HCT116 (cell line): ENCODE measurements at regions not wholly inside any gene's neighbourhood (a gene's known extent, or its start where the extent isn't known, plus 50 kb on each side); places are given as distances from the start of the nearest gene placed in this dataset.

ENCODE experiments used
- ATAC-seq: fragments of 200-7000 bp; cut with Tn5 transposase; 2 replicates; pipeline ENCODE4 v1.9.1; 2020; ENCODE audit warnings: mild to moderate bottlenecking, moderate library complexity
- BruUV-seq: library from RNA; stranded (reverse); fragments of 400-500 nt; replicated peaks from 2 replicates; lab custom pipeline; 2021; lab: Mats Ljungman, UMichigan
- CTCF ChIA-PET: fragments of 300-600 bp; sonication (Branson Sonifier 250); formaldehyde crosslinking; loops from one replicate; lab custom pipeline; 2021; ENCODE audit warnings: antibody characterized with exemption; lab: Charles Lee
- POLR2A ChIA-PET: fragments of 300-600, 350-600 bp; sonication (Branson Sonifier 250); formaldehyde crosslinking; loops from one replicate; lab custom pipeline; 2021; ENCODE audit warnings: antibody characterized with exemption; lab: Charles Lee
- RAD21 ChIA-PET, 2 experiments: fragments of 300-600 bp; sonication (Branson Sonifier 250); formaldehyde crosslinking; loops; one replicate each; lab custom pipeline; 2023; ENCODE audit warnings: low total read pairs in 2 of 2; ENCODE audit not compliant: uncharacterized antibody in 2 of 2, unreplicated experiment in 2 of 2, low non-redundant PET in 1 of 2; lab: Charles Lee
- DNase-seq: peaks from one replicate; pipeline ENCODE4 v3.0.0-alpha.2; 2010; ENCODE audit warnings: low read depth, low spot score
- H2AFZ ChIP-seq: fragments of 200-600 bp; shearing (Covaris generic), sonication (generic); 2 replicates; pipeline ENCODE4 v1.6.1; 2017; ENCODE audit warnings: low read depth, mixed run types, mixed read lengths, antibody characterized with exemption, low read length; ENCODE audit not compliant: poor library complexity, severe bottlenecking
- H3K27ac ChIP-seq: 2 replicates; pipeline ENCODE4 v1.5.1; 2012; ENCODE audit warnings: low read depth, low read length
- H3K27me3 ChIP-seq: fragments of 200-600 bp; sonication (generic); 2 replicates; pipeline ENCODE4 v1.6.1; 2016; ENCODE audit warnings: mixed run types, low read length, mixed read lengths; ENCODE audit not compliant: insufficient read depth
- H3K36me3 ChIP-seq, 2 experiments: fragments of 200-500 bp in 1 of 2; fragments of 200-600 bp in 1 of 2; sonication (Bioruptor generic) in 1 of 2; sonication (generic) in 1 of 2; 2 replicates each; pipeline versions ENCODE4 v1.5.1 to v1.6.1; 2014 to 2016; ENCODE audit warnings: low read length in 2 of 2, inconsistent platforms in 1 of 2, mixed read lengths in 1 of 2, mixed run types in 1 of 2; ENCODE audit not compliant: insufficient read depth in 2 of 2, control insufficient read depth in 1 of 2
- H3K4me1 ChIP-seq, 2 experiments: fragments of 200-600 bp in 1 of 2; sonication (generic) in 1 of 2; 2 replicates each; pipeline versions ENCODE4 v1.5.1 to v1.6.1; 2012 to 2017; ENCODE audit warnings: low read length in 2 of 2, inconsistent platforms in 1 of 2, mild to moderate bottlenecking in 1 of 2, mixed read lengths in 1 of 2, mixed run types in 1 of 2, moderate library complexity in 1 of 2; ENCODE audit not compliant: insufficient read depth in 2 of 2, control insufficient read depth in 1 of 2
- H3K4me2 ChIP-seq: fragments of 200-600 bp; sonication (generic); 2 replicates; pipeline ENCODE4 v1.6.1; 2017; ENCODE audit warnings: mixed run types, low read length, mixed read lengths
- H3K4me3 ChIP-seq, 2 experiments: fragments of 200-600 bp in 1 of 2; sonication (generic) in 1 of 2; replicated peaks in 1 of 2; 2 replicates each; pipeline ENCODE4 v1.5.1; 2011 to 2016; ENCODE audit warnings: low read length in 2 of 2, control low read depth in 1 of 2, low read depth in 1 of 2, mild to moderate bottlenecking in 1 of 2, mixed read lengths in 1 of 2, mixed run types in 1 of 2
- H3K79me2 ChIP-seq: fragments of 200-600 bp; sonication (generic); 2 replicates; pipeline ENCODE4 v1.6.1; 2017; ENCODE audit warnings: mild to moderate bottlenecking, mixed run types, low read length, moderate library complexity, mixed read lengths; ENCODE audit not compliant: insufficient read depth
- H3K9ac ChIP-seq: fragments of 200-600 bp; sonication (generic); 2 replicates; pipeline ENCODE4 v1.6.1; 2016; ENCODE audit warnings: low read length, mixed read lengths
- H3K9me2 ChIP-seq: fragments of 200-600 bp; sonication (generic), shearing (Covaris generic); 2 replicates; pipeline ENCODE4 v1.6.1; 2017; ENCODE audit warnings: mixed run types, mild to moderate bottlenecking, moderate library complexity; ENCODE audit not compliant: insufficient read depth
- H3K9me3 ChIP-seq, 2 experiments: fragments of 200-500 bp in 1 of 2; fragments of 200-600 bp in 1 of 2; sonication (Bioruptor generic) in 1 of 2; sonication (generic) in 1 of 2; 2 replicates each; pipeline ENCODE4 v1.6.1; 2014 to 2017; ENCODE audit warnings: low read length in 2 of 2, mixed read lengths in 2 of 2, inconsistent platforms in 1 of 2, low read depth in 1 of 2, mild to moderate bottlenecking in 1 of 2, mixed run types in 1 of 2, moderate library complexity in 1 of 2; ENCODE audit not compliant: control insufficient read depth in 1 of 2, insufficient read depth in 1 of 2
- H4K20me1 ChIP-seq: fragments of 200-600 bp; sonication (generic), shearing (Covaris generic); 2 replicates; pipeline ENCODE4 v1.6.1; 2017; ENCODE audit warnings: mixed run types, mild to moderate bottlenecking, moderate library complexity; ENCODE audit not compliant: insufficient read depth
- CEBPB ChIP-seq: IDR thresholded peaks from 2 replicates; pipeline ENCODE4 v1.6.1; 2012; ENCODE audit warnings: low read depth
- ELF1 ChIP-seq: IDR thresholded peaks from 2 replicates; pipeline ENCODE4 v1.6.1; 2012; ENCODE audit warnings: low read depth, borderline replicate concordance
- EZH2 ChIP-seq: fragments of 200-600 bp; sonication (generic); IDR thresholded peaks from 2 replicates; pipeline ENCODE4 v1.6.1; 2017; ENCODE audit warnings: antibody characterized with exemption, mixed run types
- EZH2phosphoT487 ChIP-seq: fragments of 200-600 bp; IDR thresholded peaks from 2 replicates; pipeline ENCODE4 v1.6.1; 2018; ENCODE audit warnings: antibody characterized with exemption, borderline replicate concordance
- FOSL1 ChIP-seq: IDR thresholded peaks from 2 replicates; pipeline ENCODE4 v1.6.1; 2012; ENCODE audit warnings: low read depth
- JUND ChIP-seq: IDR thresholded peaks from 2 replicates; pipeline ENCODE4 v1.6.1; 2012
- POLR2A ChIP-seq: IDR thresholded peaks from 2 replicates; pipeline ENCODE4 v1.7.0; 2011; ENCODE audit warnings: borderline replicate concordance; ENCODE audit not compliant: insufficient read depth, insufficient read length; ENCODE audit errors: extremely low read depth
- SIN3A ChIP-seq: IDR thresholded peaks from 2 replicates; pipeline ENCODE4 v1.6.1; 2012; ENCODE audit warnings: low read depth
- SP1 ChIP-seq: IDR thresholded peaks from 2 replicates; pipeline ENCODE4 v1.6.1; 2012; ENCODE audit warnings: low read depth
- SRF ChIP-seq: IDR thresholded peaks from 2 replicates; pipeline ENCODE4 v1.6.1; 2012; ENCODE audit warnings: low read depth
- TCF7L2 ChIP-seq: IDR thresholded peaks from 2 replicates; pipeline ENCODE4 v1.7.0; 2011; ENCODE audit warnings: borderline replicate concordance, inconsistent platforms; ENCODE audit not compliant: insufficient read depth, insufficient read length; ENCODE audit errors: extremely low read depth
- YY1 ChIP-seq: IDR thresholded peaks from 2 replicates; pipeline ENCODE4 v1.6.1; 2011; ENCODE audit warnings: low read length, low read depth, moderate library complexity, mild to moderate bottlenecking; ENCODE audit not compliant: insufficient replicate concordance; ENCODE audit errors: extremely low read depth
- ZFX ChIP-seq: fragments of 450-650 bp; IDR thresholded peaks from 2 replicates; pipeline ENCODE4 v1.6.1; 2017
- ZNF274 ChIP-seq: fragments of 200-500 bp; sonication (Bioruptor generic); IDR thresholded peaks from 2 replicates; pipeline ENCODE4 v1.6.1; 2014; ENCODE audit warnings: mild to moderate bottlenecking, low read depth, low read length, inconsistent platforms
- intact Hi-C: fragments of 100-400 bp; cut with micrococcal nuclease; formaldehyde crosslinking; loops from 2 replicates; pipeline ENCODE4 v1.10.0; 2022
- TF ChIP-seq, protein P1 (sequence below): IDR thresholded peaks from 2 replicates; pipeline ENCODE4 v1.6.1; 2011; ENCODE audit warnings: mild to moderate bottlenecking, low read length, moderate library complexity; ENCODE audit not compliant: insufficient replicate concordance; ENCODE audit errors: extremely low read depth
- TF ChIP-seq, protein P2 (sequence below): IDR thresholded peaks from 2 replicates; pipeline ENCODE4 v1.6.1; 2012; ENCODE audit warnings: low read depth
- TF ChIP-seq, protein P3 (sequence below): IDR thresholded peaks from 2 replicates; pipeline ENCODE4 v1.6.1; 2012

DNA sequence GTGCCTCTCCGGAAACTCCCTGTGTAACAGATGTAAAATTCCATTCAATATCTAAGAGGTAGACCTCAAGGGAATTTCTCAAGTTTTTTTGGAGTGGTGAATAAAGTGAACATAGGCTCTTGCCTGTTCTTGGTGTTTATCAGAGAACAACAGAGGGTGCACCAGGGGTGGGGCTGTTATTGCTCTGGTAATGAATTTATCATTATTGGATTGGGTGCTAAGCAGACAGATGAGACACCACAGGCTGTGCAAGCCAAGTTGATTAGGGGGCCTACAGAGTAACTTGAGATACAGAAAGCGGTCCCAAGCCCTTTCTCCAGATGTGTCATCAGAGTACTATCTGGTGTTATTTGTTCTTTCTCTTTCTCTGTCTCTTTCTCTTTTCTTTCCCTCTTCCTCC, 286.3 kb downstream of the OSR1 start:
- no peaks in the 10 kb centered on the region for H3K9me3 ChIP-seq
- H3K9ac ChIP-seq, result no peak overlapping the region
- no peak overlapping the region for H2AFZ ChIP-seq
- H3K4me3 ChIP-seq, result no peak overlapping the region
- no peaks in the 10 kb centered on the region for H3K79me2 ChIP-seq
- TF ChIP-seq SP1 (no peak), EZH2 (no peak), YY1 (no peak)
- H3K27me3 ChIP-seq, result 0 out of 2 replicates have a peak, but pooled peaks cover 3% of the 10 kb centered on the region
- ChIA-PET POLR2A (no interaction called here), CTCF (no interaction called here), RAD21 (no interaction called here)
- H3K9me2 ChIP-seq, result no peaks in the 10 kb centered on the region
- ATAC-seq (no peak), DNase-seq (no peak)
- no TSS peak for BruUV-seq
- no peaks in the 10 kb centered on the region for H4K20me1 ChIP-seq
- peaks cover 14 to 17% of the 10 kb centered on the region in 2 experiments for H3K4me1 ChIP-seq
- no peaks in the 10 kb centered on the region for H3K36me3 ChIP-seq
- no peak overlapping the region for H3K27ac ChIP-seq
- intact Hi-C loops, result no loop called here
- no peak overlapping the region for H3K4me2 ChIP-seq

DNA sequence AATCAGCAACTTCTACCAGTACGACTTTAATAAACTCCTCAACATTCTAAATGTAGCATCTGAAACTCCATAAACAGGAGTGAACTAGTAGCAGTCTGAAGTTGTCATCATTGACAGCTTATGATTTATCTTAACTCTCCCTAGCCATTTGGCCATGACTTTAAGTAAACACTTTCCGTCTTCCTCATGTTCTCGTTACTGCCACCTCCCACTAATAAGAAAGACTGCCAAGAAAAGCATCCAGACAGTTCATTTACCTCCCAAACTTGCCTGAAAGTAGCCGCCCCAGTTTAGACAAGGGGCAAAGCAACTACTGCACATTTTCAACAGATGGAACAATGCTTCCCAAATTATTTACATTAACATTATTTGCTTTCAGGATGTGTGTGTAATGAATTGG, 287.5 kb downstream of the OSR1 start:
- no peak overlapping the region for H3K4me2 ChIP-seq
- TF ChIP-seq FOSL1 (no peak), EZH2phosphoT487 (no peak), TCF7L2 (no peak), ELF1 (no peak), SIN3A (no peak), YY1 (no peak), JUND (no peak), SRF (no peak), ZFX (no peak), POLR2A (no peak), CEBPB (no peak), ZNF274 (no peak)
- TF ChIP-seq, protein P1, sequence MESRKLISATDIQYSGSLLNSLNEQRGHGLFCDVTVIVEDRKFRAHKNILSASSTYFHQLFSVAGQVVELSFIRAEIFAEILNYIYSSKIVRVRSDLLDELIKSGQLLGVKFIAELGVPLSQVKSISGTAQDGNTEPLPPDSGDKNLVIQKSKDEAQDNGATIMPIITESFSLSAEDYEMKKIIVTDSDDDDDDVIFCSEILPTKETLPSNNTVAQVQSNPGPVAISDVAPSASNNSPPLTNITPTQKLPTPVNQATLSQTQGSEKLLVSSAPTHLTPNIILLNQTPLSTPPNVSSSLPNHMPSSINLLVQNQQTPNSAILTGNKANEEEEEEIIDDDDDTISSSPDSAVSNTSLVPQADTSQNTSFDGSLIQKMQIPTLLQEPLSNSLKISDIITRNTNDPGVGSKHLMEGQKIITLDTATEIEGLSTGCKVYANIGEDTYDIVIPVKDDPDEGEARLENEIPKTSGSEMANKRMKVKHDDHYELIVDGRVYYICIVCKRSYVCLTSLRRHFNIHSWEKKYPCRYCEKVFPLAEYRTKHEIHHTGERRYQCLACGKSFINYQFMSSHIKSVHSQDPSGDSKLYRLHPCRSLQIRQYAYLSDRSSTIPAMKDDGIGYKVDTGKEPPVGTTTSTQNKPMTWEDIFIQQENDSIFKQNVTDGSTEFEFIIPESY, result no peak
- TF ChIP-seq, protein P2, sequence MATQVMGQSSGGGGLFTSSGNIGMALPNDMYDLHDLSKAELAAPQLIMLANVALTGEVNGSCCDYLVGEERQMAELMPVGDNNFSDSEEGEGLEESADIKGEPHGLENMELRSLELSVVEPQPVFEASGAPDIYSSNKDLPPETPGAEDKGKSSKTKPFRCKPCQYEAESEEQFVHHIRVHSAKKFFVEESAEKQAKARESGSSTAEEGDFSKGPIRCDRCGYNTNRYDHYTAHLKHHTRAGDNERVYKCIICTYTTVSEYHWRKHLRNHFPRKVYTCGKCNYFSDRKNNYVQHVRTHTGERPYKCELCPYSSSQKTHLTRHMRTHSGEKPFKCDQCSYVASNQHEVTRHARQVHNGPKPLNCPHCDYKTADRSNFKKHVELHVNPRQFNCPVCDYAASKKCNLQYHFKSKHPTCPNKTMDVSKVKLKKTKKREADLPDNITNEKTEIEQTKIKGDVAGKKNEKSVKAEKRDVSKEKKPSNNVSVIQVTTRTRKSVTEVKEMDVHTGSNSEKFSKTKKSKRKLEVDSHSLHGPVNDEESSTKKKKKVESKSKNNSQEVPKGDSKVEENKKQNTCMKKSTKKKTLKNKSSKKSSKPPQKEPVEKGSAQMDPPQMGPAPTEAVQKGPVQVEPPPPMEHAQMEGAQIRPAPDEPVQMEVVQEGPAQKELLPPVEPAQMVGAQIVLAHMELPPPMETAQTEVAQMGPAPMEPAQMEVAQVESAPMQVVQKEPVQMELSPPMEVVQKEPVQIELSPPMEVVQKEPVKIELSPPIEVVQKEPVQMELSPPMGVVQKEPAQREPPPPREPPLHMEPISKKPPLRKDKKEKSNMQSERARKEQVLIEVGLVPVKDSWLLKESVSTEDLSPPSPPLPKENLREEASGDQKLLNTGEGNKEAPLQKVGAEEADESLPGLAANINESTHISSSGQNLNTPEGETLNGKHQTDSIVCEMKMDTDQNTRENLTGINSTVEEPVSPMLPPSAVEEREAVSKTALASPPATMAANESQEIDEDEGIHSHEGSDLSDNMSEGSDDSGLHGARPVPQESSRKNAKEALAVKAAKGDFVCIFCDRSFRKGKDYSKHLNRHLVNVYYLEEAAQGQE, result no peak
- TF ChIP-seq, protein P3, sequence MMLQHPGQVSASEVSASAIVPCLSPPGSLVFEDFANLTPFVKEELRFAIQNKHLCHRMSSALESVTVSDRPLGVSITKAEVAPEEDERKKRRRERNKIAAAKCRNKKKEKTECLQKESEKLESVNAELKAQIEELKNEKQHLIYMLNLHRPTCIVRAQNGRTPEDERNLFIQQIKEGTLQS, result no peak
- no peaks in the 10 kb centered on the region for H3K9me2 ChIP-seq
- no peak overlapping the region for H3K9ac ChIP-seq
- no peaks in the 10 kb centered on the region for H4K20me1 ChIP-seq
- no peak overlapping the region for H3K27ac ChIP-seq
- no peaks in the 10 kb centered on the region for H3K79me2 ChIP-seq
- H3K27me3 ChIP-seq, result 0 out of 2 replicates have a peak, but pooled peaks cover 8% of the 10 kb centered on the region
- no TSS peak for BruUV-seq
- no peaks in the 10 kb centered on the region for H3K36me3 ChIP-seq
- ATAC-seq (no peak), DNase-seq (no peak)
- no peak overlapping the region for H3K4me3 ChIP-seq
- ChIA-PET CTCF (no interaction called here), POLR2A (no interaction called here), RAD21 (no interaction called here)
- H3K4me1 ChIP-seq, result peaks cover 14 to 17% of the 10 kb centered on the region in 2 experiments
- no peak overlapping the region for H2AFZ ChIP-seq
- H3K9me3 ChIP-seq, result no peaks in the 10 kb centered on the region
- intact Hi-C loops, result no loop called here
